Mesodermal cell (in vitro differentiated cells): ENCODE measurements at regions not wholly inside any gene's neighbourhood (a gene's known extent, or its start where the extent isn't known, plus 50 kb on each side); places are given as distances from the start of the nearest gene placed in this dataset.

Source experiments
- H3K27ac ChIP-seq: 2 replicates; pipeline ENCODE4 v1.7.0; 2013; ENCODE audit warnings: mild to moderate bottlenecking, low read depth, low read length, moderate library complexity; ENCODE audit not compliant: severe bottlenecking
- H3K36me3 ChIP-seq: 2 replicates; pipeline ENCODE4 v1.7.1; 2013; ENCODE audit warnings: mild to moderate bottlenecking, low read length, moderate library complexity; ENCODE audit not compliant: control insufficient read depth, insufficient read depth
- H3K4me1 ChIP-seq: one replicate; pipeline ENCODE4 v1.7.1; 2013; ENCODE audit warnings: mild to moderate bottlenecking, low read length; ENCODE audit not compliant: insufficient read depth, control insufficient read depth, poor library complexity, severe bottlenecking
- H3K4me3 ChIP-seq: 2 replicates; pipeline ENCODE4 v1.7.0; 2013; ENCODE audit warnings: low read length, control low read depth, mild to moderate bottlenecking; ENCODE audit not compliant: insufficient read depth, poor library complexity, severe bottlenecking; ENCODE audit errors: extremely low read depth
- H3K9me3 ChIP-seq: 2 replicates; pipeline ENCODE4 v1.7.1; 2013; ENCODE audit warnings: mild to moderate bottlenecking, low read length, moderate library complexity; ENCODE audit not compliant: control insufficient read depth
- whole genome bisulfite sequencing, 2 experiments: methylation state at CpG; one replicate each; pipeline ENCODE4 v1.1.5; 2013; ENCODE audit warnings: missing lambda C conversion rate in 2 of 2; ENCODE audit not compliant: insufficient coverage in 2 of 2; 5-methylcytosine and 5-hydroxymethylcytosine counted together

GRCh38 chr10:28077889-28078288 is 79.0 kb upstream of the ODAD2 start:
- 94% methylated on average over 3 to 4 of the region's 4 CpGs for WGBS, 2 experiments
- Histone ChIP-seq H3K36me3 (no peaks in the 10 kb centered on the region), H3K27ac (no peak overlapping the region), H3K9me3 (peaks cover 4% of the 10 kb centered on the region), H3K4me3 (no peak overlapping the region), H3K4me1 (no peaks in the 10 kb centered on the region)

- WGBS, 2 experiments, result 90 to 94% methylated on average over 8 of the region's 8 CpGs
- H3K4me1 ChIP-seq, result no peaks in the 10 kb centered on the region
- H3K4me3 ChIP-seq, result no peak overlapping the region
- peaks cover 4% of the 10 kb centered on the region for H3K9me3 ChIP-seq
- H3K27ac ChIP-seq, result no peak overlapping the region
- no peaks in the 10 kb centered on the region for H3K36me3 ChIP-seq
These were observed 76.5 kb upstream of the ODAD2 start for GRCh38 chr10:28075424-28075823.

GRCh38 chr10:28072573-28072972 is 73.7 kb upstream of the ODAD2 start:
- Histone ChIP-seq H3K4me1 (no peaks in the 10 kb centered on the region), H3K9me3 (peaks cover 4% of the 10 kb centered on the region), H3K27ac (no peak overlapping the region), H3K4me3 (no peak overlapping the region), H3K36me3 (no peaks in the 10 kb centered on the region)
- 83 to 93% methylated on average over 1 of the region's 1 CpG for WGBS, 2 experiments

GRCh38 chr10:28060031-28060607 is 61.2 kb upstream of the ODAD2 start:
- no peaks in the 10 kb centered on the region for H3K36me3 ChIP-seq
- WGBS, 2 experiments, result 90 to 94% methylated on average over 2 of the region's 5 CpGs
- H3K27ac ChIP-seq, result no peak overlapping the region
- no peaks in the 10 kb centered on the region for H3K9me3 ChIP-seq
- no peak overlapping the region for H3K4me3 ChIP-seq
- no peaks in the 10 kb centered on the region for H3K4me1 ChIP-seq

GRCh38 chr10:28058746-28059145 is 59.9 kb upstream of the ODAD2 start:
- Histone ChIP-seq H3K27ac (no peak overlapping the region), H3K4me3 (no peak overlapping the region), H3K4me1 (no peaks in the 10 kb centered on the region), H3K36me3 (no peaks in the 10 kb centered on the region), H3K9me3 (no peaks in the 10 kb centered on the region)
- WGBS, 2 experiments, result 96% methylated on average over 4 to 7 of the region's 7 CpGs

GRCh38 chr10:28054228-28054860 is 55.5 kb upstream of the ODAD2 start:
- WGBS, 2 experiments, result 86 to 96% methylated on average over 5 of the region's 5 CpGs
- no peaks in the 10 kb centered on the region for H3K4me1 ChIP-seq
- no peaks in the 10 kb centered on the region for H3K36me3 ChIP-seq
- no peak overlapping the region for H3K27ac ChIP-seq
- no peaks in the 10 kb centered on the region for H3K9me3 ChIP-seq
- no peak overlapping the region for H3K4me3 ChIP-seq

- Histone ChIP-seq H3K9me3 (no peaks in the 10 kb centered on the region), H3K27ac (no peak overlapping the region), H3K4me1 (no peaks in the 10 kb centered on the region), H3K36me3 (no peaks in the 10 kb centered on the region), H3K4me3 (no peak overlapping the region)
- WGBS, 2 experiments, result 84% methylated on average over 2 of the region's 2 CpGs; no CpG with 5 or more reads in 1 of the 2 experiments
These were observed 50.4 kb upstream of the ODAD2 start for GRCh38 chr10:28049286-28049685.
